Mammary epithelial cell (primary cell): ENCODE measurements at regions not wholly inside any gene's neighbourhood (a gene's known extent, or its start where the extent isn't known, plus 50 kb on each side); places are given as distances from the start of the nearest gene placed in this dataset.

Source experiments
- CTCF ChIP-seq, 2 donors: IDR thresholded peaks in 1 of 2; conservative IDR thresholded peaks in 1 of 2; 2 replicates each; pipeline ENCODE4 v1.5.1; 2011 to 2012; ENCODE audit warnings: inconsistent platforms in 2 of 2, low read length in 2 of 2, mild to moderate bottlenecking in 2 of 2, control low read depth in 1 of 2, low read depth in 1 of 2; ENCODE audit not compliant: insufficient read depth in 1 of 2; ENCODE audit errors: extremely low read depth in 1 of 2
- EZH2 ChIP-seq: IDR thresholded peaks from 2 replicates; pipeline ENCODE4 v1.6.1; 2012; ENCODE audit warnings: low read length, inconsistent platforms, borderline replicate concordance

- TF ChIP-seq EZH2: no peak
- TF ChIP-seq CTCF (conservative IDR thresholded peaks at IDR 0.05 in 1 of 2, IDR thresholded peaks at IDR 0.05 in 1 of 2; ENCODE audit: extremely low read depth in 1 of 2, insufficient read depth in 1 of 2, low read depth in 1 of 2, low read length in 2 of 2): no peak
Measured at GRCh38 chr2:239460780-239461179, 60.0 kb upstream of the HDAC4 start.
